ENCODE measurements at regions not wholly inside any gene's neighbourhood (a gene's known extent, or its start where the extent isn't known, plus 50 kb on each side); places are given as distances from the start of the nearest gene placed in this dataset.

DNA sequence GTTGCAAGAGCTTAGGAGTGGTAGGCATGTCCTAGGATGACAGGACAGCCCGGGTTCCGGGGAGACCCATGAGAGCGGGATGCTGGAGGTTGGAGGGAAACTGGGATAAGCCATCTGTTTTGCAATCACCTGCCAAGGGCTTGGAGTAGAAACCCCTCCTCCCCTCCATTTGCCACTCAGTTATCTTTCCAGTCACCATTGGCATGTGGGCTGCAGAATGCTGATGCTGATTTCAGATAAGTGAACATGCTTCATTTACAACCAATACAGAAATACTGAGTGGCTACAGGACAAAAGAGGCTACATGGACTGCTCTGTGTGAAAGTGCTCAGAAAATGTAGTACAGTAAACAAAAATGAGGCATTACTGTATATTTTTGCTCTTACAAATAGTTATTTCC, 93.4 kb upstream of the KIF2A start:
- TF ChIP-seq, protein P1, sequence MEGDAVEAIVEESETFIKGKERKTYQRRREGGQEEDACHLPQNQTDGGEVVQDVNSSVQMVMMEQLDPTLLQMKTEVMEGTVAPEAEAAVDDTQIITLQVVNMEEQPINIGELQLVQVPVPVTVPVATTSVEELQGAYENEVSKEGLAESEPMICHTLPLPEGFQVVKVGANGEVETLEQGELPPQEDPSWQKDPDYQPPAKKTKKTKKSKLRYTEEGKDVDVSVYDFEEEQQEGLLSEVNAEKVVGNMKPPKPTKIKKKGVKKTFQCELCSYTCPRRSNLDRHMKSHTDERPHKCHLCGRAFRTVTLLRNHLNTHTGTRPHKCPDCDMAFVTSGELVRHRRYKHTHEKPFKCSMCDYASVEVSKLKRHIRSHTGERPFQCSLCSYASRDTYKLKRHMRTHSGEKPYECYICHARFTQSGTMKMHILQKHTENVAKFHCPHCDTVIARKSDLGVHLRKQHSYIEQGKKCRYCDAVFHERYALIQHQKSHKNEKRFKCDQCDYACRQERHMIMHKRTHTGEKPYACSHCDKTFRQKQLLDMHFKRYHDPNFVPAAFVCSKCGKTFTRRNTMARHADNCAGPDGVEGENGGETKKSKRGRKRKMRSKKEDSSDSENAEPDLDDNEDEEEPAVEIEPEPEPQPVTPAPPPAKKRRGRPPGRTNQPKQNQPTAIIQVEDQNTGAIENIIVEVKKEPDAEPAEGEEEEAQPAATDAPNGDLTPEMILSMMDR (IDR thresholded peaks at IDR 0.05 in 4 of 5, conservative IDR thresholded peaks at IDR 0.05 in 1 of 5), result no peak
- TF ChIP-seq POLR2A (IDR thresholded peaks at IDR 0.05), result no peak

Measured in gastrocnemius medialis (tissue), 4 donors.